HG02623 (cell line): ENCODE measurements at regions not wholly inside any gene's neighbourhood (a gene's known extent, or its start where the extent isn't known, plus 50 kb on each side); places are given as distances from the start of the nearest gene placed in this dataset.

Experiments
- ATAC-seq: cut with Tn5 transposase; IDR thresholded peaks from one replicate; pipeline ENCODE4 v1.9.1; 2021; ENCODE audit warnings: moderate library complexity; ENCODE audit not compliant: unreplicated experiment

- no peak for ATAC-seq
These were observed 187.4 kb downstream of the PHLDA1 start for GRCh38 chr12:75844049-75844770.

- no peak for ATAC-seq
These were observed 189.5 kb downstream of the PHLDA1 start for GRCh38 chr12:75842090-75842489.

GRCh38 chr12:75840994-75841355 lies 190.6 kb downstream of the PHLDA1 start:
- no peak for ATAC-seq

- ATAC-seq, result no peak
These were observed 193.3 kb downstream of the PHLDA1 start for GRCh38 chr12:75838309-75838708.

- ATAC-seq, result no peak
These were observed 193.9 kb downstream of the PHLDA1 start for GRCh38 chr12:75837700-75838099.

DNA sequence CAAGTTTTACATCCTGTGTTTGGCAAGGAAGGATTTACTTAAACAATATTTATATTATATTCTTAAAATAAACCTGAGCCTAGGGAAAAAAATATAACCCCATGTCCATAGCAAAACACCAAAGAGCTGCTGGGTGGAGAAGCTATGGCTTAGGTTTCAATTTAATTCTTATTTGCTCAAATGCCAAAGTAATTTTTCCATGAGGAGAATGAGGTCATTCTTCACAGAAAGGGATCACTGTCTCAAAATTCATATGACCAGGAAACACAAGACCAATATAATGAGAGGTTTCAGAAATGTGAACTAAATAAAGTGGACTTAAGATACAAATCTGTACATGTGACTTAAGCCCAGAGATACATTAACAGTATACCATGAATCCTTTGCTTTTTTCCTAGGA lies 195.0 kb downstream of the PHLDA1 start:
- no peak for ATAC-seq

DNA sequence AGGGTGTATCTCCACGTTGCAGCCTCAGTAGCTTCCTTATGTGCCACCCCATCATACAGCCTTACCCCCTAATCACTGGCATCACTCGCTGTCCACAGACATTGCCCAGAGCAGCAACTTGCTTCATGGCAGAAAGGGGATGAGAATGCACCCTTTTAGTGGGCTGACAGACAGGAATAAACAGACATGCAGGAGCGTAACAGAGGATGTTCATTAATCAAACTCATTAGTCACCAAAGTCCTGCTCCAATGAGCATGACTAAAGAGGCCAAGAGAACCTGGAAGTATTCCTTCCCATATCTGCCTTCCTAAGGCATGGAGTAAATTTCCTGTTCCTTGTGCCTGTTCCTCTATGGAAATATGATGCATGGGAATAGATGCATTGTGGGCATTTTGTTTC lies 197.0 kb downstream of the PHLDA1 start:
- ATAC-seq, result no peak

GRCh38 chr12:75833268-75833667 lies 198.3 kb downstream of the PHLDA1 start:
- no peak for ATAC-seq

DNA sequence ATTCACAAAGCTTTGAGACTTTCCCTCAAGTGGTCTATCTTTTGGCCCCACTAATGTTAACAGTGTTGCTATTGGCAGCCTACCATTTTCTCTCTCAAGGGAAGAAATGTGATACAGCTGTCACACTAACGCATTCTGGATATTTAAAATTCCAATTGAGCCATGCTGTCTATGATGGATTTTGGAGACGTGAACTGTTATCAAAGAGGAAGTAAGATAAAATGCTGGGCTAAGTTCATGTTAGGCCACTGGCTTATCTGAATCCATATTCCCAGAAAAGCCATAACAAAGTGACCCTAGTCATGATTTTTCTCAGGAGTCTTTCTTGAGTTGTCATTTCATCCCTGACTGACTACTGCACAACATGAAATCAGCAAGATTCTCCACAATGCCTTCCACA lies 200.2 kb downstream of the PHLDA1 start:
- ATAC-seq, result no peak

- ATAC-seq, result no peak
These were observed 204.5 kb downstream of the PHLDA1 start for GRCh38 chr12:75827061-75827460.

GRCh38 chr12:75825686-75826085 lies 205.9 kb downstream of the PHLDA1 start:
- no peak for ATAC-seq

GRCh38 chr12:75823475-75823874 lies 208.1 kb downstream of the PHLDA1 start:
- no peak for ATAC-seq

- no peak for ATAC-seq
These were observed 209.2 kb downstream of the PHLDA1 start for GRCh38 chr12:75822416-75822815.

DNA sequence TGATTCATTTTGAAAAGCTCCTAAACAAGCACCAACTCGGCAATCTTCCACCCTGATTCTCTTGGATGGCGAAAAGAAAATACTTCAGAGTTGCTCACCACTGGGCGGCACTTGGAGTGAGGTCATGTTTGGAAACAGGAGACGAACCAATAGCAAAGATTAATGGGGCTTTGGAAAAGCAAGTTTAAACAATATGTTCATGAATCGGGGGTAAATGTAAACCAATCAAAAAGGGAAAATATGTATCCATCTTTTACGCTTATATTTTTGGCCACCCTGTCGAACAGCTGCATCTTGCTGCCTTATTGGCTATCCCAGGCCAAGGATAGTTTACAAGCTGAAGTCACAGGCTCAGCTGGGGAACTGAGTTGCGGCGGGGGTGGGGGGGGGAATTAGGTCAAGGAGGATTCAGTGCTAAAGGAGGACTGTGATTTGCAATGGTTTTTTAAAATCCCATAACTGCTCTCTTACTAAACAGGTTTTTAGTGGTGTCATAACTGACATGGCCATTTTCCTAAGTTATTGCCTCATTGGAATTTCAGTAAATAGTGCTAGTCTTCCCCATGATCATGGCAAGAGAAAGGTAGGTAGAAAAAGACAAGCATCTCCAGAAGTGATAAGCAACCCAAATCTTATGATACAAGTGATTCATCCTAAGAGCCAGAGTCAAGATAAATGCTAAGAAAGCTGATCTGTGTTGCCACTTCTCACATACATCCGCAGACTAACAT lies 210.6 kb downstream of the PHLDA1 start:
- ATAC-seq, result no peak

GRCh38 chr12:75820071-75820470 lies 211.5 kb downstream of the PHLDA1 start:
- no peak for ATAC-seq

DNA sequence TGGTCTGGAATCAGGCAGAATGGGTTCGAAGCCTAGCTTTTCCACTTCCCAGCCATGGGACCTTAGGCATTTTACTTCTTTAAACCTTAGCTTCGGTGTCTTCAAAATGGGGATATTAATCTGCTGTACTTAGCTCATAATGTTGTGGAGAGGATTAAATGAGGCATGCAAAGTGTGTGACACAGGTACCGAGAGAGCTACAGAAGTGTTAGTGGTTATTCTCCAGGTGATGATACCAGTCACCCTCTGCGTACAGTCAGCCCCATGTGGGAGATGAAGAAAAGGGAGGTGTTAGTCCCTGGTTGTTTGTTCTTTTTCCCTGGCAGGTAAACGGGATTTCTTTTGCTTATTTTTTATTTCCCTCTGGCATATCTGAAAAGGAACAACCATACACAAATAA lies 212.1 kb downstream of the PHLDA1 start:
- ATAC-seq, result no peak

- ATAC-seq, result no peak
These were observed 212.7 kb downstream of the PHLDA1 start for GRCh38 chr12:75818863-75819262.

DNA sequence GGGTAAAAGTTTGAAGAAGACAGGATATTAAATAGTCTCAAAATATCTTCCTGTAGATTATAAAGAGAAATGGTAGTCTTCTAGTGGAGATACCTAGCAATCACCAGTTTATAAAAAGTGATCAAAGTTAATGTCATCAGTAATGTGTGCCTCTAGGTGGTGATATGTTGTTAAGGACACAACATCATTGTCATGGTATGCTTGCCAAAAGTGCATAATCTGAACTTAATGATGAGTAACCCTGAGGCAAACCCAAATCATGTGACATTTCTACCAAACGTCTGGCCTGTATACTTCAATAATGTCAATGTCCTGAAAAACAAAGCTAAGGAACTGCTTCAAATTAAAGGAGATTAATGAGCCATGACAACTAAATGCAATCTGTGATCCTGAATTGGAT lies 214.7 kb downstream of the PHLDA1 start:
- ATAC-seq, result no peak

DNA sequence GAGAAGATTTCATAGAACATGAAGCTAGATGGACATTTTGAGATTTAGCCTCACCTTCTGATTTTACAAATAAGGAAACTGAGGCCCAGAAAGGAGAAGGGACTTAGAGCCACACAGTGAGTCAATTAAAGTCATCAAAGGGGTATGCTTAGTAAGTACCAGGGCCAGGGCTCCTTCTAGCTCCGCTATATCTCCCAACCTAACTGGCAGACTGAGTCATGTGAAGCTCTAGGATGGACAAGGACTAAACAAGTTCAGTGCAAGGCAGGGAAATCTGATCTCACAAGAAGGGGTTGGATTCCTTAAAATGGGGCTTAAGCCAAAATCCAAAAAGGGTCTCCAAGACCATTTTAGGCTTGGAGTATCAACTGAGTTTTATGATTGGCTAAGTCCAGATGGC lies 215.8 kb downstream of the PHLDA1 start:
- no peak for ATAC-seq

- ATAC-seq, result no peak
These were observed 216.5 kb downstream of the PHLDA1 start for GRCh38 chr12:75814851-75815754.

DNA sequence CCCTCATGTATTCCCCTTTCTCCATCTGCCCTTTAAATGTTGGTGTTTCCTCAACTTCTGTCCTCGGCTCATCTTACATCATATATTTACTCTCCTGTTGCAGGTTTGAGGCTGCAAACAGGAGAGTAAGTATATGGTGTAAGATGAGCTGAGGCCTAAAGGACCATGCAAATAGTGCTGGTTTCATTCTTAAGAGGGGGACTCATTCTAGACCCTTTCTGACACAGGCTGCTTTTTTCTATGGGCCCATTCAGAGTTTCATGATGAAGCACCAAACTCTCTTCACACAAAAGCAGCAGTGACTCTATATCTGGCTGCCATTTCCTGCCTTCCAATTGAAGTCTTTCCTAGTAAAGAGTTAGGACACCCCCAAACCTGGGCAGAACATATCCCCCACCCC lies 218.5 kb downstream of the PHLDA1 start:
- ATAC-seq, result no peak
